ENCODE measurements at regions not wholly inside any gene's neighbourhood (a gene's known extent, or its start where the extent isn't known, plus 50 kb on each side); places are given as distances from the start of the nearest gene placed in this dataset.

DNA sequence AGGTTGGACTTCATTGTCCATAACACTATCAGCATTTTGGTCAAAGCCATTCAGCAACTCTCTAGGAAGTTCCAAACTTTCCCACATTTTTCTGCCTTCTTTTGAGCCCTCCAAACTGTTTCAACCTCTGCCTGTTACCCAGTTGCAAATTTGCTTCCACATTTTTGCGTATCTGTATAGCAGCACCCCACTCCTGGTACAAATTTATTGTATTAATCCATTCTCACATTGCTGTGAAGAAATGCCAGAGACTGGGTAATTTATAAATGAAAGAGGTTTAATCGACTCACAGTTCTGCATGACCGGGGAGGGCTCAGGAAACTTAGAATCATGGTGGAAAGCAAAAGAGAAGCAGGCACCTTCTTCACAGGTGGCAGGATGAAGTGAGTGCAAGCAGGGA lies 198.8 kb downstream of the MTERF1 start:
- Histone ChIP-seq H3K14ac (ENCODE audit: low read length) (no peak overlapping the region), H3K79me1 (ENCODE audit: low read depth, low read length) (no peaks in the 10 kb centered on the region), H3K9ac (ENCODE audit: low read depth, low read length, poor library complexity) (no peak overlapping the region), H3K36me3 (replicated peaks in 1 of 2; ENCODE audit: control insufficient read depth in 2 of 2, insufficient read depth in 2 of 2, low read length in 2 of 2) (no peaks in the 10 kb centered on the region), H3K27me3 (ENCODE audit: control insufficient read depth in 3 of 3, insufficient read depth in 3 of 3, low read depth in 1 of 3, low read length in 3 of 3) (no peaks in the 10 kb centered on the region), H3K27ac (replicated peaks; ENCODE audit: low read length) (no peak overlapping the region), H2AFZ (ENCODE audit: low read length) (no peak overlapping the region), H2AK5ac (ENCODE audit: low read depth, low read length) (no peak overlapping the region), H2BK5ac (ENCODE audit: low read length) (no peak overlapping the region), H3K4me3 (ENCODE audit: low read length in 2 of 2) (no peak overlapping the region), H3K9me3 (replicated peaks in 1 of 2; ENCODE audit: control insufficient read depth in 2 of 2, insufficient read depth in 1 of 2, low read depth in 1 of 2, low read length in 2 of 2) (peaks cover 0 to 39% of the 10 kb centered on the region in 2 donors), H2BK12ac (ENCODE audit: low read length) (no peak overlapping the region), H2BK15ac (ENCODE audit: low read length) (no peak overlapping the region), H2BK120ac (ENCODE audit: low read depth, low read length) (no peak overlapping the region), H3K23ac (ENCODE audit: low read depth, low read length, poor library complexity) (no peak overlapping the region), H3K4me1 (ENCODE audit: control insufficient read depth in 2 of 2, insufficient read depth in 1 of 2, low read depth in 1 of 2, low read length in 2 of 2) (peaks cover 0 to 3% of the 10 kb centered on the region in 2 donors), H4K8ac (ENCODE audit: low read depth, low read length) (no peak overlapping the region), H4K91ac (ENCODE audit: low read depth, low read length, poor library complexity) (no peak overlapping the region), H3K4me2 (ENCODE audit: insufficient read depth, low read length, poor library complexity, severe bottlenecking) (no peak overlapping the region), H3K4ac (ENCODE audit: low read length) (no peak overlapping the region), H3K18ac (ENCODE audit: low read length) (no peak overlapping the region)
- DNase-seq (ENCODE audit: low spot score), result no peak
- no CpG with 5 or more reads among the region's 3 CpGs for WGBS, 2 donors (ENCODE audit: extremely low coverage in 2 of 2, insufficient read length in 2 of 2, insufficient replicate concordance in 1 of 2)

GRCh38 chr7:91683823-91684222 lies 196.7 kb downstream of the MTERF1 start:
- Histone ChIP-seq H3K4me2 (ENCODE audit: insufficient read depth, low read length, poor library complexity, severe bottlenecking) (no peak overlapping the region), H3K9me3 (replicated peaks in 1 of 2; ENCODE audit: control insufficient read depth in 2 of 2, insufficient read depth in 1 of 2, low read depth in 1 of 2, low read length in 2 of 2) (peaks cover 0 to 35% of the 10 kb centered on the region in 2 donors), H3K18ac (ENCODE audit: low read length) (no peak overlapping the region), H3K23ac (ENCODE audit: low read depth, low read length, poor library complexity) (no peak overlapping the region), H3K4ac (ENCODE audit: low read length) (no peak overlapping the region), H3K4me1 (ENCODE audit: control insufficient read depth in 2 of 2, insufficient read depth in 1 of 2, low read depth in 1 of 2, low read length in 2 of 2) (peaks cover 0 to 3% of the 10 kb centered on the region in 2 donors), H2BK12ac (ENCODE audit: low read length) (no peak overlapping the region), H3K9ac (ENCODE audit: low read depth, low read length, poor library complexity) (no peak overlapping the region), H3K79me1 (ENCODE audit: low read depth, low read length) (no peaks in the 10 kb centered on the region), H4K91ac (ENCODE audit: low read depth, low read length, poor library complexity) (no peak overlapping the region), H3K4me3 (ENCODE audit: low read length in 2 of 2) (no peak overlapping the region), H2BK15ac (ENCODE audit: low read length) (no peak overlapping the region), H4K8ac (ENCODE audit: low read depth, low read length) (no peak overlapping the region), H3K27me3 (ENCODE audit: control insufficient read depth in 3 of 3, insufficient read depth in 3 of 3, low read depth in 1 of 3, low read length in 3 of 3) (no peaks in the 10 kb centered on the region), H2BK5ac (ENCODE audit: low read length) (no peak overlapping the region), H3K36me3 (replicated peaks in 1 of 2; ENCODE audit: control insufficient read depth in 2 of 2, insufficient read depth in 2 of 2, low read length in 2 of 2) (no peaks in the 10 kb centered on the region), H3K27ac (replicated peaks; ENCODE audit: low read length) (no peak overlapping the region), H2BK120ac (ENCODE audit: low read depth, low read length) (no peak overlapping the region), H2AFZ (ENCODE audit: low read length) (no peak overlapping the region), H3K14ac (ENCODE audit: low read length) (no peak overlapping the region), H2AK5ac (ENCODE audit: low read depth, low read length) (no peak overlapping the region)
- no peak for DNase-seq (ENCODE audit: low spot score)

DNA sequence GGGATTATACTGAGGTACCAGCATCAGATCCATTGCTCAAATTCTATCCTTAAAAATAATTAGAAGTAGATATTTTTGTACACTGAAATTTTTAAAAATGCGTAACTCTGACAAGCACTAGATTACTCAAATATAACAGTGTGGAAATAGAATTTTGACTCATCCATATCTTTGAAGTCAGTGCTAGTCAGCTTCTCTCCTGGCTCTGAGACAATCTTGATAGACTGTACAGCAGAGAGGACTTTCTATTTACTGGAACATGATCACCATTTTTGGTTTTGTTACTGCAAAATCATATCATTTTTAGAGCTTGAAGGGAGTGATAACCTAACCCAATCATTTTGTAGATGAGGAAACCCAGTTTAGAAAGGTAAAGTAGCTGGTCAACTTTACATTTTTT lies 195.0 kb downstream of the MTERF1 start:
- no peak overlapping the region for H2BK120ac ChIP-seq (ENCODE audit: low read depth, low read length)
- no peak overlapping the region for H3K18ac ChIP-seq (ENCODE audit: low read length)
- H2AK5ac ChIP-seq (ENCODE audit: low read depth, low read length), result no peak overlapping the region
- no peak overlapping the region for H3K23ac ChIP-seq (ENCODE audit: low read depth, low read length, poor library complexity)
- no peaks in the 10 kb centered on the region for H3K79me1 ChIP-seq (ENCODE audit: low read depth, low read length)
- H3K9ac ChIP-seq (ENCODE audit: low read depth, low read length, poor library complexity), result no peak overlapping the region
- H3K27me3 ChIP-seq (ENCODE audit: control insufficient read depth in 3 of 3, insufficient read depth in 3 of 3, low read depth in 1 of 3, low read length in 3 of 3), result no peaks in the 10 kb centered on the region
- H2AFZ ChIP-seq (ENCODE audit: low read length), result no peak overlapping the region
- H3K14ac ChIP-seq (ENCODE audit: low read length), result no peak overlapping the region
- no peak overlapping the region for H4K91ac ChIP-seq (ENCODE audit: low read depth, low read length, poor library complexity)
- no CpG with 5 or more reads among the region's 1 CpG for WGBS, 2 donors (ENCODE audit: extremely low coverage in 2 of 2, insufficient read length in 2 of 2, insufficient replicate concordance in 1 of 2)
- H2BK5ac ChIP-seq (ENCODE audit: low read length), result no peak overlapping the region
- H3K4ac ChIP-seq (ENCODE audit: low read length), result no peak overlapping the region
- no peak overlapping the region for H3K4me3 ChIP-seq (ENCODE audit: low read length in 2 of 2)
- H3K36me3 ChIP-seq (replicated peaks in 1 of 2; ENCODE audit: control insufficient read depth in 2 of 2, insufficient read depth in 2 of 2, low read length in 2 of 2), result no peaks in the 10 kb centered on the region
- peaks cover 0 to 3% of the 10 kb centered on the region in 2 donors for H3K4me1 ChIP-seq (ENCODE audit: control insufficient read depth in 2 of 2, insufficient read depth in 1 of 2, low read depth in 1 of 2, low read length in 2 of 2)
- H4K8ac ChIP-seq (ENCODE audit: low read depth, low read length), result no peak overlapping the region
- no peak overlapping the region for H2BK12ac ChIP-seq (ENCODE audit: low read length)
- H3K27ac ChIP-seq (replicated peaks; ENCODE audit: low read length), result no peak overlapping the region
- peaks cover 0 to 22% of the 10 kb centered on the region in 2 donors for H3K9me3 ChIP-seq (replicated peaks in 1 of 2; ENCODE audit: control insufficient read depth in 2 of 2, insufficient read depth in 1 of 2, low read depth in 1 of 2, low read length in 2 of 2)
- DNase-seq (ENCODE audit: low spot score), result no peak
- no peak overlapping the region for H3K4me2 ChIP-seq (ENCODE audit: insufficient read depth, low read length, poor library complexity, severe bottlenecking)
- no peak overlapping the region for H2BK15ac ChIP-seq (ENCODE audit: low read length)

DNA sequence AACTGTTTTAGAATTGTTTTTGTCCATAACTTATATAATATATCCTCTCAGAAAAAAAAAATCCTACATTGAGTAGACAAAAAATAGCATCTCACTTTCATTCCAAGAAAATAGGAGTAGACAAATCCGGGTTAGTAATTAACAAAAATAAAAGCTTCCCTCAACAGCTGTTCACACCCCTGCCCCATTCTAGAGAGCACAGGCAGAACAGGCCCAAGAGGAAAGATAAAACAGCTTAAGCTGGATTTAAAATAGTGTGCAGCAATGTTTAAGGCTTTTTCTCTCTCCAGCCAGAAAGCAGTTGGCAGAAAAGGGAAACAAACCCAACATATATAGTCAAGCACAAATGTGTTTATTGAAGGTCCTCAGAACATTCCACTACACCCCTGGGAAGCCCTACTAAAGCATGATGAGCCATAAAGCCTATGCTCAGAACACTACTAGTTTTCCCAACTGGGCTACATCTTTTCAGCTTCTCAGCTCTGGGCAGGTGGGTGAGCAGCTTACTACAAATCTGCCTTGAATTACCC lies 189.9 kb downstream of the MTERF1 start:
- WGBS, 2 donors (ENCODE audit: extremely low coverage in 2 of 2, insufficient read length in 2 of 2, insufficient replicate concordance in 1 of 2), result no CpG with 5 or more reads among the region's 1 CpG
- H2BK12ac ChIP-seq (ENCODE audit: low read length), result no peak overlapping the region
- no peak overlapping the region for H4K8ac ChIP-seq (ENCODE audit: low read depth, low read length)
- no peak overlapping the region for H3K18ac ChIP-seq (ENCODE audit: low read length)
- no peak overlapping the region for H2BK5ac ChIP-seq (ENCODE audit: low read length)
- no peak overlapping the region for H3K4me2 ChIP-seq (ENCODE audit: insufficient read depth, low read length, poor library complexity, severe bottlenecking)
- H2AK5ac ChIP-seq (ENCODE audit: low read depth, low read length), result no peak overlapping the region
- H2BK120ac ChIP-seq (ENCODE audit: low read depth, low read length), result no peak overlapping the region
- no peaks in the 10 kb centered on the region for H3K9me3 ChIP-seq (replicated peaks in 1 of 2; ENCODE audit: control insufficient read depth in 2 of 2, insufficient read depth in 1 of 2, low read depth in 1 of 2, low read length in 2 of 2)
- no peaks in the 10 kb centered on the region for H3K27me3 ChIP-seq (ENCODE audit: control insufficient read depth in 3 of 3, insufficient read depth in 3 of 3, low read depth in 1 of 3, low read length in 3 of 3)
- no peak overlapping the region for H3K4ac ChIP-seq (ENCODE audit: low read length)
- H3K4me3 ChIP-seq (ENCODE audit: low read length in 2 of 2), result no peak overlapping the region
- DNase-seq (ENCODE audit: low spot score), result no peak
- no peak overlapping the region for H3K14ac ChIP-seq (ENCODE audit: low read length)
- H2AFZ ChIP-seq (ENCODE audit: low read length), result no peak overlapping the region
- no peak overlapping the region for H2BK15ac ChIP-seq (ENCODE audit: low read length)
- H3K9ac ChIP-seq (ENCODE audit: low read depth, low read length, poor library complexity), result no peak overlapping the region
- H4K91ac ChIP-seq (ENCODE audit: low read depth, low read length, poor library complexity), result no peak overlapping the region
- H3K36me3 ChIP-seq (replicated peaks in 1 of 2; ENCODE audit: control insufficient read depth in 2 of 2, insufficient read depth in 2 of 2, low read length in 2 of 2), result no peaks in the 10 kb centered on the region
- H3K79me1 ChIP-seq (ENCODE audit: low read depth, low read length), result no peaks in the 10 kb centered on the region
- no peak overlapping the region for H3K23ac ChIP-seq (ENCODE audit: low read depth, low read length, poor library complexity)
- peaks cover 5 to 34% of the 10 kb centered on the region in 2 donors for H3K4me1 ChIP-seq (ENCODE audit: control insufficient read depth in 2 of 2, insufficient read depth in 1 of 2, low read depth in 1 of 2, low read length in 2 of 2)
- H3K27ac ChIP-seq (replicated peaks; ENCODE audit: low read length), result no peak overlapping the region
